GM12872 (cell line): ENCODE measurements at regions not wholly inside any gene's neighbourhood (a gene's known extent, or its start where the extent isn't known, plus 50 kb on each side); places are given as distances from the start of the nearest gene placed in this dataset.

Experiments used
- CTCF ChIP-seq: IDR thresholded peaks from 3 replicates; pipeline ENCODE4 v1.5.1; 2011; ENCODE audit warnings: low read depth, mild to moderate bottlenecking, low read length, moderate library complexity; ENCODE audit not compliant: insufficient read depth

GRCh38 chr3:117922039-117922438 lies 1112.6 kb downstream of the IGSF11 start:
- TF ChIP-seq CTCF: no peak

GRCh38 chr3:117926819-117927218 lies 1107.8 kb downstream of the IGSF11 start:
- no peak for TF ChIP-seq CTCF

GRCh38 chr3:117927825-117928224 lies 1106.8 kb downstream of the IGSF11 start:
- no peak for TF ChIP-seq CTCF

- no peak for TF ChIP-seq CTCF
Observed at GRCh38 chr3:117928836-117929235, 1105.8 kb downstream of the IGSF11 start.

- TF ChIP-seq CTCF: no peak
Observed at GRCh38 chr3:117932441-117932840, 1102.2 kb downstream of the IGSF11 start.

GRCh38 chr3:117936159-117936558 lies 1098.5 kb downstream of the IGSF11 start:
- TF ChIP-seq CTCF: no peak

- TF ChIP-seq CTCF: no peak
Observed at GRCh38 chr3:117938974-117939373, 1095.7 kb downstream of the IGSF11 start.
